Gastroesophageal sphincter (tissue), 4 donors: ENCODE measurements at regions not wholly inside any gene's neighbourhood (a gene's known extent, or its start where the extent isn't known, plus 50 kb on each side); places are given as distances from the start of the nearest gene placed in this dataset.

Experiments
- ATAC-seq: fragments of 150-250 bp; one replicate; pipeline ENCODE4 v1.9.1; 2016; ENCODE audit warnings: mild to moderate bottlenecking, moderate library complexity
- H3K27ac ChIP-seq, 4 donors: fragments of 200-600 bp; sonication (generic) in 3 of 4; 1 replicate in 3 of 4; 2 replicates in 1 of 4; pipeline ENCODE4 v1.5.1; 2016 to 2019
- H3K27me3 ChIP-seq: fragments of 200-600 bp; sonication (generic); one replicate; pipeline ENCODE4 v1.5.1; 2019
- H3K36me3 ChIP-seq, 2 donors: fragments of 200-600 bp; sonication (generic); one replicate each; pipeline ENCODE4 v1.5.1; 2019; ENCODE audit warnings: control low read depth in 1 of 2
- H3K4me1 ChIP-seq, 3 donors: fragments of 200-600 bp; sonication (generic); 1 replicate in 2 of 3; 2 replicates in 1 of 3; pipeline ENCODE4 v1.5.1; 2016 to 2019; ENCODE audit warnings: control low read depth in 2 of 3
- H3K4me3 ChIP-seq, 2 donors: fragments of 200-600 bp; sonication (generic); one replicate each; pipeline ENCODE4 v1.5.1; 2019; ENCODE audit warnings: mild to moderate bottlenecking in 1 of 2, moderate library complexity in 1 of 2
- H3K9me3 ChIP-seq, 3 donors: fragments of 200-600 bp; sonication (generic); one replicate each; pipeline ENCODE4 v1.5.1; 2017 to 2019; ENCODE audit warnings: control low read depth in 2 of 3
- EP300 ChIP-seq: sonication (generic); formaldehyde crosslinking; IDR thresholded peaks from one replicate; pipeline ENCODE4 v1.6.1; 2017; ENCODE audit warnings: antibody characterized with exemption, mild to moderate bottlenecking
- POLR2A ChIP-seq, 2 donors: fragments of 450-650 bp; IDR thresholded peaks; one replicate each; pipeline ENCODE4 v1.6.1; 2017; ENCODE audit warnings: antibody characterized with exemption in 2 of 2, mild to moderate bottlenecking in 2 of 2, moderate library complexity in 1 of 2
- POLR2AphosphoS5 ChIP-seq: sonication (generic); formaldehyde crosslinking; IDR thresholded peaks from one replicate; pipeline ENCODE4 v1.6.1; 2017; ENCODE audit warnings: antibody characterized with exemption
- WGBS, 2 donors: methylation state at CpG; one replicate each; pipeline ENCODE4 v1.1.5; 2018; ENCODE audit warnings: low coverage in 1 of 2; 5-methylcytosine and 5-hydroxymethylcytosine counted together
- TF ChIP-seq, protein P1 (sequence below), 4 experiments: fragments of 200-600 bp in 2 of 4; fragments of 450-650 bp in 2 of 4; sonication (generic) in 1 of 4; IDR thresholded peaks; one replicate each; pipeline ENCODE4 v1.5.1; 2017 to 2019; ENCODE audit warnings: antibody characterized with exemption in 4 of 4, mild to moderate bottlenecking in 2 of 4, moderate library complexity in 2 of 4

DNA sequence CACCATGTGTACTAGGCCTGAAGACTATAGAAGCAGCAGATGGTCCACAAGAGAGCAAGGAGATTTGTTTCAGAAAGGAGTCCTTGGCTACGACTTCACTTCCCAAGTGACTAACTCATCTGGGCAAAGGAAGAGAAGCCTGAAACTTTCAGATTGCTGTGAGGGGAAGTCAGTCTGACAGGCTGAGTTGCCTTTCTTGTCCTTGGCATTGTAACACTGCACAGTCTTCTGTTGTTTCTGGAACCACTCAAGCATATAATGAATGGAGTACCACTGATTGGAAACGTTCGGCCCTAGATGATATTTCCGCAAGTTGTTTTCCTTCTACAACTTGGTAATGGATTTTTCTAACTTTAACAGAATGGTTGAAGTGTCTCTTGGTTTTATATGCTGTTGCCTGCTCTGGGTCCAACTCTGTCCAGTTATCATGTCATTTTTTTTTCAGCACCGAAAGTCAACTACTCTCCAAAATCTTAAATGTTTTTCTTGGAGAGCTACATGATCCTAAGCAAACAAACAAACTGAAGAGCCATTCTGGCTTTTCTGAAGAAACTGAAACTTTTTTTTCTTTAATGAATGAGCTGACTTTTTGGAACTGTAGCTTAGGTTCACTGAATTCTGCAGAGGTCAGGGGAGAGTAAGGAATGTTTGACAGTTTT is 685.7 kb downstream of the MECOM start:
- 13 to 24% methylated on average over 4 to 5 of the region's 5 CpGs for WGBS, 2 donors
- Histone ChIP-seq H3K9me3 (no peaks in the 10 kb centered on the region), H3K4me1 (peaks cover 6 to 52% (median 19%) of the 10 kb centered on the region in 3 donors), H3K27me3 (no peaks in the 10 kb centered on the region), H3K27ac (peak overlapping the region; percentile 22 to 88 (median 75)), H3K4me3 (no peak overlapping the region), H3K36me3 (no peaks in the 10 kb centered on the region)
- peak; percentile 62 for ATAC-seq
- no peak for TF ChIP-seq EP300
- TF ChIP-seq POLR2AphosphoS5 = peak; percentile 60

DNA sequence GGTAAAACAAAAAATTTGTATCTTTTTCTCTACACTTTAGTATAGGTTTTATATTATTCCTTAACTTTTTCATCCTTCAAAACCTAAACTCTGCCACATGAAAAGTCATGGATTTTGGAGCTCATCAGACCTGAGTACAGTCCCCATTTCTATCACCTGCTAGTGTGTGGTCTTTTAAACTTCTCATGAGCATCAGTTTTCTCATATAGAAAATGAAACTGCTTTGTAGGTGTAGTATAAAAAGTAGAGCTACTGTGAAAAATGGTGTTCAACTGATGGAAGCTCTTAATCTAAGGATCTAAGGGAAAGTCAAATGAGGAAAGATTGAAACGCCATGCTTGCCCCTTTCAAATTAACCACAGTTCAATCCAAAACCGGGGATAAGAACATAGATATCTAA is 686.5 kb downstream of the MECOM start:
- no peak for TF ChIP-seq POLR2AphosphoS5
- no peak for TF ChIP-seq EP300
- peak overlapping the region in 3 of 4 donors; percentile 73 to 88 (median 77) for H3K27ac ChIP-seq
- no peaks in the 10 kb centered on the region for H3K9me3 ChIP-seq
- H3K4me3 ChIP-seq = no peak overlapping the region
- H3K36me3 ChIP-seq = no peaks in the 10 kb centered on the region
- 51% methylated on average over 2 of the region's 2 CpGs; no CpG with 5 or more reads in 1 of the 2 donors for WGBS, 2 donors
- H3K4me1 ChIP-seq = peaks cover 6 to 52% (median 19%) of the 10 kb centered on the region in 3 donors
- H3K27me3 ChIP-seq = no peaks in the 10 kb centered on the region
- ATAC-seq = no peak

DNA sequence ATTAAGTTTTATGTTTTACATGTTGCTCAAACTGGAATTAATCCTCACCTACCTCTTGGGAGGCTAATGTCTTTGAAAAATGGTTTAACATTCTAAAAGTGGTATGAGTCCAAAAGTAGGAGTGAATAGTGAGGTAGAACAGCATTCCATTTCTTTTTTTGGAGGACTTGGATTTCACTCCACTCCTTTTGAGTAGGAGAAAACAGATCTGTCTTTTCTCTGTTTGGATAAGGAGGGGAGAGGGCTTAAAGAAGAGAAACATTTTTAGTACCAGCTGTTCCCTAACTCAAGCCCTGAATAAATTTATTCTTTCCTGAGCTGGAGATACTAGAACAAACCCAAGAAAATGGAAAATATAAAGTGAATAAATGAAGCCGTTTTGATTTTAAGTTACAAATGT is 687.9 kb downstream of the MECOM start:
- whole genome bisulfite sequencing, 2 donors = 6 to 56% methylated on average over 1 of the region's 1 CpG
- peaks cover 6 to 52% (median 19%) of the 10 kb centered on the region in 3 donors for H3K4me1 ChIP-seq
- H3K36me3 ChIP-seq = no peaks in the 10 kb centered on the region
- peak; percentile 19 for ATAC-seq
- no peaks in the 10 kb centered on the region for H3K27me3 ChIP-seq
- TF ChIP-seq POLR2AphosphoS5 = peak; percentile 53
- TF ChIP-seq, protein P1, sequence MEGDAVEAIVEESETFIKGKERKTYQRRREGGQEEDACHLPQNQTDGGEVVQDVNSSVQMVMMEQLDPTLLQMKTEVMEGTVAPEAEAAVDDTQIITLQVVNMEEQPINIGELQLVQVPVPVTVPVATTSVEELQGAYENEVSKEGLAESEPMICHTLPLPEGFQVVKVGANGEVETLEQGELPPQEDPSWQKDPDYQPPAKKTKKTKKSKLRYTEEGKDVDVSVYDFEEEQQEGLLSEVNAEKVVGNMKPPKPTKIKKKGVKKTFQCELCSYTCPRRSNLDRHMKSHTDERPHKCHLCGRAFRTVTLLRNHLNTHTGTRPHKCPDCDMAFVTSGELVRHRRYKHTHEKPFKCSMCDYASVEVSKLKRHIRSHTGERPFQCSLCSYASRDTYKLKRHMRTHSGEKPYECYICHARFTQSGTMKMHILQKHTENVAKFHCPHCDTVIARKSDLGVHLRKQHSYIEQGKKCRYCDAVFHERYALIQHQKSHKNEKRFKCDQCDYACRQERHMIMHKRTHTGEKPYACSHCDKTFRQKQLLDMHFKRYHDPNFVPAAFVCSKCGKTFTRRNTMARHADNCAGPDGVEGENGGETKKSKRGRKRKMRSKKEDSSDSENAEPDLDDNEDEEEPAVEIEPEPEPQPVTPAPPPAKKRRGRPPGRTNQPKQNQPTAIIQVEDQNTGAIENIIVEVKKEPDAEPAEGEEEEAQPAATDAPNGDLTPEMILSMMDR (IDR thresholded peaks at IDR 0.05) = no peak
- H3K27ac ChIP-seq = peak overlapping the region; percentile 69 to 88 (median 75)
- no peaks in the 10 kb centered on the region for H3K9me3 ChIP-seq
- H3K4me3 ChIP-seq = no peak overlapping the region

DNA sequence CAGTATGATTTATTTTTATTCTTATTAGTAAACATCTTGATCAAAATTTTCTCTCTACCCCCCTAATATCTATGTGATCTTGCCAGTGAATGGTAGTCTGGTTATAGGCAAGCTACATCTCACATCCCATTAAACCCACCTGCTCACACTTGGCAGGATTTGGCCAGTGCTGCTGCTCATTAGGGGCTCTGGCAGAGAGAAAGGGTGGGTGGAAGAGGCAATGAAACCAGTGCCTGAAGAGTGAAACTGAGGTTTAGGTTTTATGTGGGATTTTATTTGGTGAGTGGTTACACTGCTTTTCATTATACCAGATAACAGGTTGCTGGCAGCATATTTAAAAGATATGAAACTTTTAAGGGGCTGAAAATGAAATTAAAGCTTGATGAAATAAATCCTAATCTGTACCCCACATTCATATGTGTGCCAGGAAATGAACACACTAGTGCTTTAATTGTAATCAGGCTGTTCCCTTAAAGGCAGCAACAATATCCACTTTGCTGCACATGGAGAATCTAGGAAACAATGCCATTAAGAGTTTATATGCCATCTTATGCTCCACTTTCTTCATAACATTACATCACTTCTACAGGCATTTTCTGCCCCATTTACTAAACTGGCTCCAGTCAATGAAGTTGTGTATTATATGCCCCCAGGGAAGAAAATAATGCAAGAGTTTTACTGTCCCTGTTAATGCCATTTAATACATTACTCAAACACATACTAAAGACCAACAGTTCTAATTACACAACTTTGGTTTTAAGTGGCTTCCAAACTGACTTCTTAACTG is 688.7 kb downstream of the MECOM start:
- Histone ChIP-seq H3K4me3 (no peak overlapping the region), H3K36me3 (no peaks in the 10 kb centered on the region), H3K27ac (peak overlapping the region; percentile 69 to 88 (median 75)), H3K27me3 (no peaks in the 10 kb centered on the region), H3K9me3 (no peaks in the 10 kb centered on the region), H3K4me1 (peaks cover 6 to 52% (median 19%) of the 10 kb centered on the region in 3 donors)
- TF ChIP-seq, protein P1 (IDR thresholded peaks at IDR 0.05) = no peak
- TF ChIP-seq EP300 (no peak), POLR2A (IDR thresholded peaks at IDR 0.05) (no peak), POLR2AphosphoS5 (no peak)
- ATAC-seq = peak; percentile 10

DNA sequence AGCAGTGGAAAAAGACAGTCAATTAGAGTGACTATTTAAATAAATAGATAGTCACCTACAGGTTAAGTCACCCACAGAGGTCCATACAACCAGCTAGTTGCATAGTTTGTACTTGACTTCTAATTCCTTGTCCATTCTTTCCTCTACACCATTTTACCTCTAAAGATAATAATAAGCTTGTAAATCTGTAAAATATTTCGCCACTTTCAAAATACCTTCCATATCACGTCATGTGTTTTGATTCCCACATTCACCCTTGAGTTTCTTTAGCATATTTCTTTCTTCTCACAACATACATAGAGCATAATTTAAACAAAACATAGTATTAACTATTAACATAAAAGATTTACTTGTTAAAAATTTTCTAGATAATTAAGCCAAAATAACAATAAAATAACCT is 689.6 kb downstream of the MECOM start:
- H3K36me3 ChIP-seq = no peaks in the 10 kb centered on the region
- 66 to 67% methylated on average over 2 of the region's 2 CpGs for WGBS, 2 donors
- no peak for ATAC-seq
- TF ChIP-seq POLR2AphosphoS5 (no peak), POLR2A (IDR thresholded peaks at IDR 0.05) (no peak), EP300 (no peak)
- TF ChIP-seq, protein P1 (IDR thresholded peaks at IDR 0.05) = no peak
- H3K4me1 ChIP-seq = peaks cover 6 to 52% (median 19%) of the 10 kb centered on the region in 3 donors
- no peak overlapping the region for H3K4me3 ChIP-seq
- H3K27me3 ChIP-seq = no peaks in the 10 kb centered on the region
- no peaks in the 10 kb centered on the region for H3K9me3 ChIP-seq
- H3K27ac ChIP-seq = peak overlapping the region in 2 of 4 donors; percentile 29 to 77
